HG03378 (cell line): ENCODE measurements at regions not wholly inside any gene's neighbourhood (a gene's known extent, or its start where the extent isn't known, plus 50 kb on each side); places are given as distances from the start of the nearest gene placed in this dataset.
"Not testable (repeated sequence)": the region's sequence is repeated elsewhere in the genome, so short reads cannot be mapped to it uniquely, and the experiment has no call there.

Experiments used
- ATAC-seq: cut with Tn5 transposase; IDR thresholded peaks from one replicate; pipeline ENCODE4 v1.9.1; 2021; ENCODE audit warnings: mild to moderate bottlenecking, moderate library complexity; ENCODE audit not compliant: unreplicated experiment

DNA sequence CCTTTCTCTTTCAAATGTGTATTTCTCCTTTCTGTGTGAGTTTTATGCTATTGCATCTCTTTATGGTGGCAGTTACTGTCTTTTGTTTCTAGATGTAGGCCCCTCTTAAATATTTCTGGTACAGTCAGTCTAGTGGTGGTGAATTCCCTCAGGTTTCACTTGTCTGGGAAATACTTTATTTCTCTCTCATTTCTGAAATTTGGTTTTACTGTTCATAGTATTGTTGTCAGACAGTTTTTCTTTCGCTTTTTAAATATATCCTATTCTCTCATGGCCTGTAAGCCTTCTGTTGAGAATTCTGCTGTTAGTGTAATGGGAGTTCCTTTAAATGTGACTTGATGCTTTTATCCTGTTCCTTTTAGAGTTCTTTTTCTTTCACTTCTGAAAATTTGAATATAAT lies 874.0 kb downstream of the PLOD2 start:
- peak; percentile 72 for ATAC-seq

DNA sequence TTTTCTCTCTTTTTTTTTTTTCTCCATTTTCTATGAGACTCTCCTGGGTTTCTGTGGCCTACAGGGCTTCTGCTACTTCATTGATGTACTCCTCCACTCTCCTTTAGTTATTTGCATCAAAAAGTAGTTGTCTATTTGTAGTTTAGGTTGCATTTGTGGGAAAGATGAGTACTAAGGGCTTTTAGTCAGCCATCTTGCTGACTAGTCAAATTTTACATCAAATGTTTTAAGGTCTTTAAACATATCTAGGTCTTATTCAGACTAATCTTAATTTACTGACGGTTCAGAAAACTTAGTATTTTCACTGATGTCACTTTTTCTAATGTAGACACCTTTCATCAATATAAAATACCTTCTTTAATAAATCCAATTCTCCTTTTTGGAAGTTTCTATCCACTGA lies 871.0 kb downstream of the PLOD2 start:
- ATAC-seq, result no peak

DNA sequence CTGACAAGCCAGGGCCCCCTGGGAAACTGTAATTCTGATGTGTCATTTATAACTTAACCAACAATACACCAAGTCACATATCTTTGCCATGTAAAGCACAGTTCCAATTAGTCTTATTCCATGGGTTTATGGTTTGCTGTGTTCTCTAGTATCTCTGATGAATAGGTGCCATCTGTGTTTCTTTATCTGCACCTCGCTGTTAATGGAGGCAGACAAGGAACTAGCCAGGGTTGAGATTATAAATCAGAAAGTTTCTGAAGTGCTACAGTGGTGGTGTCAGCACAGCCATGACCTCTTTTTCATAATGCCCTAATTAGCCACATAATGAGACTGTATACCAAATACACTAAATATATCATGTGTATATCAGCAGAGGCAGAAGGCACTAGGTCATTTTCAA lies 866.4 kb downstream of the PLOD2 start:
- ATAC-seq, result no peak

DNA sequence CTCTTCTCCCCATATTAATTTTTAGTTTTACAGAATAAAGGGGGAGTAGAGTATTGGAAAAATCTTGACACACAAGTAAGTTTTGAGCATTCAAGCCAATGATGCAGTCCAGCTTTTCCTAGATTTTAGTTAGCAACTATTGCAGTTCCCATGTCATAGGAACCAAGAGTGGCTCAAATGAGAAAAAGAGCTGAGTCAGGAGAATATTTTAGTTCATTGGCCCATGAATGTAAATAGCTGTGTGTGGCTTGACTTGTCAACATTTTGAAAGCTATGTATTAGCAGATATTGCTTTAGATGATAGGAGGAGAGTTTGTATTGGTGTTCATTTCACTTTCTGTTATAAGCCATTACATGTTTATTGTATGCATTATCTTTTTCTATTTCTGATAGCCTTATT lies 853.7 kb downstream of the PLOD2 start:
- no peak for ATAC-seq

DNA sequence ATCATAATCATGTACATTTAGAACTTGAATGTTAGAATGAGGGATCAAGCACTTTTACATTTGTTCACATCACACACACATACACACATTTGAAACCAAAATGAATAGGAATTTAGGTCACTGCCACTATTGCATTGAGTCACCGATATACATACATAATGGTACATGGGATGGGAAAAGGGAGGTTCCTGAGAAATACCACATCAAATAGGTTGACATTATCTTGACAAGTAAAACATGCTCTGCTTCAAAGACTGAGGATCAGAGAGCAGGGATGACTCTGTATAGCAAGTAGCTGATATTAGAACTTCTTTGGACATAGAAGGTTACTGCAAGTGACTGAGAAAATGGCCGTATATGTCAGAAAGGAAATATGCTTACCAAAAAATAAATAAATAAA lies 847.2 kb downstream of the PLOD2 start:
- ATAC-seq, result no peak

GRCh38 chr3:145316253-145316652 lies 844.7 kb downstream of the PLOD2 start:
- not testable (repeated sequence) for ATAC-seq

- ATAC-seq, result no peak
Observed at GRCh38 chr3:145326666-145327065, 834.3 kb downstream of the PLOD2 start.

GRCh38 chr3:145333427-145333826 lies 827.6 kb downstream of the PLOD2 start:
- not testable (repeated sequence) for ATAC-seq

DNA sequence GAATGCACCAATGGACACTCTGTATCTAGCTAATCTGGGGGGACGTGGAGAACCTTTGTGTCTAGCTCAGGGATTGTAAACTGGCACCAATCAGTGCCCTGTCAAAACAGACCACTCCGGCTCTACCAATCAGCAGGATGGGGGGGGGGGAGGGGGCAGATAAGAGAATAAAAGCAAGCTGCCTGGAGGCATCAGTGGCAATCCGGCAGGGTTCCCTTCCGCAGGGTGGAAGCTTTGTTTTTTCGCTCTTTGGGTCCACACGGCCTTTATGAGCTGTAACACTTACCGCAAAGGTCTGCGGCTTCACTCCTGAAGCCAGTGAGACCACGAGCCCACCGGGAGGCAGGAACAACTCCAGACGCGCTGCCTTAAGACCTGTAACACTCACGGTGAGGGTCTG lies 827.1 kb downstream of the PLOD2 start:
- ATAC-seq, result no peak

GRCh38 chr3:145355206-145355605 lies 805.8 kb downstream of the PLOD2 start:
- ATAC-seq, result no peak

GRCh38 chr3:145357453-145357852 lies 803.5 kb downstream of the PLOD2 start:
- ATAC-seq, result no peak

DNA sequence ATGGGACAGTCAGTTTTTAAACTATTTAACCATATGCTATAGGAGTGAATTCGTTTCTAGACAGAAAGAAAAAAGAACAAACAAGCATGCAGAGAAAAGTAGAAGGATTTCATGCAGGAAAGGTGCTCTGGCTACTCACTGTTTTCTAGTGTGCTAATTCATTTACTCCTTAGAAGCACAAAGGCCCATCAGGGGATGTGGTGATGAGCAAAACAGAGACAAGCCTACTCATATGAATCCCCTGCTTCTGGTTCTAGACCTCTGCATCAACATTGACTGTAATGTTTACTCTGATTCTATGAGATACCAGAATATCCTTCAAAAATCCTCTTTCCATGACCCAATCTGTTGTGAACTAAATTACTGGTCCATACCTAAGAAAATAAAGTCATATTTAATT lies 801.9 kb downstream of the PLOD2 start:
- no peak for ATAC-seq

- ATAC-seq, result no peak
Observed at GRCh38 chr3:145368748-145369147, 792.2 kb downstream of the PLOD2 start.

- no peak for ATAC-seq
Observed at GRCh38 chr3:145370870-145371269, 790.1 kb downstream of the PLOD2 start.

DNA sequence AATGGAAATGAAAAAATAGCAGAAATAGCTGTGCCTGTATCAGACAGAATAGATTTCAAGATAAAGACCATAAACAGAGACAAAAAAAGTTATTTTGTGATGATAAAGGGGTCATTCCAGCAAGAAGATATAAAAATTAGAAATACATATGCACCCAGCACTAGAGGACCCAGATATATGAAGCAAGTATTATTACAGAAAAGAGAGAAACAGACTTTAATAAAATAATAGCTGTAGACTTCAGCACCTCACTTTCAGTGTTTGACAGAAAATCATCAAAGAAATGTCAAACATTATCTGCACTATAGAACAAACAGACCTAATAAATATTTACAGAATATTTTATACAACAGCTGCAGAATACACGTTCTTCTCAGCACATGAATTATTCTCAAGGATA lies 783.7 kb downstream of the PLOD2 start:
- no peak for ATAC-seq

GRCh38 chr3:145383416-145383815 lies 777.6 kb downstream of the PLOD2 start:
- ATAC-seq, result no peak

GRCh38 chr3:145384307-145384706 lies 776.7 kb downstream of the PLOD2 start:
- ATAC-seq, result no peak

DNA sequence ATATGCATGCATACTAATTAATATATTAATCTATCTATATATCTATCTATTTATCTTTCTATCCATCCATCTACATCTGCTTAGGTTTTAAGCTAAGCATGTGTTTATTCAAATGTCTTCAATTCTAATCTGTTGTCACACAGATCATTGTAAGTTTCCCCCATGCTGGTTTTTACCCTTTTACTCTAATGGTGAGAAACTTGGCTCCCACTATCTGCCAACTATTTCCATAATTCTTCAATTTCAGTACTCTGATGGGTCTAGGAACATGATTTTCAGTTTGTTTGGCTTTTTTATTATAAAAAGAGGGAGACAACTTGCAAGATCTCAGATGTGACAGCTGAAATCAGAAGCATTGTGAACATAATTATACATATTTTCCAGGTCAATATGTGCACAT lies 773.8 kb downstream of the PLOD2 start:
- no peak for ATAC-seq

DNA sequence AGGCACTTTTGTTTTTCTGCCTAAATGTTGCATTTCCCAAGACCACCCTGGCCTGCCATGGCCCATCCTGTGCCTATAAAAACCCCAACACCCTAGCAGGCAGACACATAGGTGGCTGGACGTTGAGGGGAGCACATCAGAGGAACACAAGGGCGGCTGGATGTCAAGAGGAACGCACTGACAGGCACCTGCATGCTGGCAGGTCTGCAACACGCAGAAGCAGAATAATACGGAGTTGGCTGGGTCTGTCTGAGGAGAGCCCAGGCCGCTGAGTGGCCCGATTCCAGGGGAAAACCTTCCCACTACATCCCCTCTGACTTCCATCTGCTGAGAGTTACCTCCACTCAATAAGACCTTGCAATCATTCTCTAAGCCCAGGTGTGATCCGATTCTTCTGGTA lies 765.6 kb downstream of the PLOD2 start:
- no peak for ATAC-seq

DNA sequence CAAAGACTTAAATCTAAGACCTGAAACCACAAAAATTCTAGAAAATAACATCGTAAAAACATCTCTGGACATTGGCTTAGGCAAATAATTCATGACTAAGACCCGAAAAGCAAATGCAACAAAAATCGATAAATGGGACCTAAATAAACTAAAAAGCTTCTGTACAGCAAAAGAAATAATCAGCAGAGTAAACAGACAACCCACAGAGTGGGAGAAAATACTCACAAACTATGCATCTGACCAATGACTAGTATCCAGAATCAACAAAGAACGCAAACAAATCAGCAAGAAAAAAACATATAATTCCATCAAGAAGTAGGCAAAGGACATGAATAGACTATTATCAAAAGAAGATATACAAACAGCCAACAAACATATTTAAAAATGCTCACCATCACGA lies 749.4 kb downstream of the PLOD2 start:
- no peak for ATAC-seq

GRCh38 chr3:145417678-145418077 lies 743.3 kb downstream of the PLOD2 start:
- ATAC-seq, result no peak

GRCh38 chr3:145422556-145422955 lies 738.4 kb downstream of the PLOD2 start:
- no peak for ATAC-seq

DNA sequence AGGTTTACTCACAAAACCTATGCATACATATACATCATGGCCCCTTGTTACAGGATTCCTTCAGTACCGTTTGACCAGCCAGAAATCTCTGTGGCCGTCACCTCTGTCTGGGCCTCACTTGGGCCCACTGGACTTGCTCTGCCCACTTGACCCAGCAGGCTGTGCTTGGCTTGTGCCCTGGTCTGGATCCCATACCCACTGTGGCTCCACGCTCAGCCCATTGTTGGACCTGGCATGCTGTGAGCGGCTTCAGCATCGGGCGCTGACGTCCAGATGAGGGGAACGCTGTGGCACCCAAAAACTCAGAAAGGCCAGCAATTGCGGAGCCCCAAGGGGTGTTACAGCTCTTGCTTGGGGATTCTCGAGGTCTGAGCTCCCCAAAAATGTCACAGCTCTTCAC lies 733.6 kb downstream of the PLOD2 start:
- no peak for ATAC-seq

GRCh38 chr3:145429546-145429945 lies 731.4 kb downstream of the PLOD2 start:
- no peak for ATAC-seq
